ENCODE measurements at regions not wholly inside any gene's neighbourhood (a gene's known extent, or its start where the extent isn't known, plus 50 kb on each side); places are given as distances from the start of the nearest gene placed in this dataset.

DNA sequence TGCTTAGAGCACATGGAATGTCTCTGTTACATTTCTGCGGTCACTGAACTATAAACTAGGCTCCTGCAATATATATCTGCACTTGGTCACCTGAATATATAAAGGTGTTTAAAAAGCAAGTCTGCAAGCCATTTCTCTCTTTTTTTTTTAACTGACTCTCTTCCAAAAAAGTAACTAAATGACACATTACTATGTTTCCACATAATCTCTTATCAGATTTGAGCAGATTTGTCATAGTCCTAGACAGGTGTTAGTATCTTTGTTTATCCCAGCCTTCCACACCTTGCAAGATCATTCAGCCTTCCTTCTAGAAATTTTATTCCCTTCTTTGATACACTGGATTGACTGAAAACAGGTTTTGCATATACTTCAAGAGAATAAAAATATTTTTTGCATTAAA lies 86.7 kb upstream of the KLF7 start:
- Histone ChIP-seq H3K4me3 (ENCODE audit: low read depth, low read length) (no peak overlapping the region), H3K36me3 (ENCODE audit: control insufficient read depth, insufficient read depth, low read length) (no peaks in the 10 kb centered on the region), H3K27me3 (ENCODE audit: control insufficient read depth, insufficient read depth, low read length) (no peaks in the 10 kb centered on the region)
- DNase-seq (ENCODE audit: low read depth), result no peak
- TF ChIP-seq, protein P1, sequence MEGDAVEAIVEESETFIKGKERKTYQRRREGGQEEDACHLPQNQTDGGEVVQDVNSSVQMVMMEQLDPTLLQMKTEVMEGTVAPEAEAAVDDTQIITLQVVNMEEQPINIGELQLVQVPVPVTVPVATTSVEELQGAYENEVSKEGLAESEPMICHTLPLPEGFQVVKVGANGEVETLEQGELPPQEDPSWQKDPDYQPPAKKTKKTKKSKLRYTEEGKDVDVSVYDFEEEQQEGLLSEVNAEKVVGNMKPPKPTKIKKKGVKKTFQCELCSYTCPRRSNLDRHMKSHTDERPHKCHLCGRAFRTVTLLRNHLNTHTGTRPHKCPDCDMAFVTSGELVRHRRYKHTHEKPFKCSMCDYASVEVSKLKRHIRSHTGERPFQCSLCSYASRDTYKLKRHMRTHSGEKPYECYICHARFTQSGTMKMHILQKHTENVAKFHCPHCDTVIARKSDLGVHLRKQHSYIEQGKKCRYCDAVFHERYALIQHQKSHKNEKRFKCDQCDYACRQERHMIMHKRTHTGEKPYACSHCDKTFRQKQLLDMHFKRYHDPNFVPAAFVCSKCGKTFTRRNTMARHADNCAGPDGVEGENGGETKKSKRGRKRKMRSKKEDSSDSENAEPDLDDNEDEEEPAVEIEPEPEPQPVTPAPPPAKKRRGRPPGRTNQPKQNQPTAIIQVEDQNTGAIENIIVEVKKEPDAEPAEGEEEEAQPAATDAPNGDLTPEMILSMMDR (IDR thresholded peaks at IDR 0.05; ENCODE audit: insufficient read depth, low read length, poor library complexity, severe bottlenecking), result no peak

DNA sequence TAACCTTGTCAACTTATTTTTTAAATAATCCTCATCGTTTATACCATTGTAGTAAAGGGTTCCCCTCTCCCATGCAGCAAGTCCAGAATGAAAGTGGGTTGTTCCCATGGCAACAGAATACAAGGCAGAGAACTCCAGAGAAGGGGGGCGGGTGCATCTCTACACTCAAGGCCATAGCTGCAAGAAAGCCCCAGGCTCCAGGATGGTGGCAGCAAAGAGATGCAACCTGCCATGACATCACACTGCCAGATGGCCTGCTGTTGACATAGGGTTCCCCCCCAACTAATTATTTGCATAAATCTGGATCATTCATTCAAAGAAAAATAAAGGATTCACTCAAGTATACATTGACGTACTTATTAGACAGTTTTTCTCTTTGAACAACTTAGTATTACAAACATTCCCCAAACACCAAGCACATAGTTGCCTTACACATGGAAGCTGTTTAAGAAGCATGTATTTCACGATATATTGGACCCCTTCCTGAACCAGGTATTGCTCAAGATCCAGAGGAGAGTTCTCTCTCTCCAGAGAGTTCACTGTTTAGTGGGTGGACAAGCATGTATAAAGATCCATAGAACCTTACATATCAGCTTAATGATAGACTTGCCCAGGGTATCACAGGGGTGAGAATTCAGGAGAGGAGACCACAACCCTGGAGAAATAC lies 87.4 kb upstream of the KLF7 start:
- no peak for DNase-seq (ENCODE audit: low read depth)
- no peak overlapping the region for H3K4me3 ChIP-seq (ENCODE audit: low read depth, low read length)
- TF ChIP-seq, protein P1 (IDR thresholded peaks at IDR 0.05; ENCODE audit: insufficient read depth, low read length, poor library complexity, severe bottlenecking), result no peak
- H3K27me3 ChIP-seq (ENCODE audit: control insufficient read depth, insufficient read depth, low read length), result no peaks in the 10 kb centered on the region
- no peaks in the 10 kb centered on the region for H3K36me3 ChIP-seq (ENCODE audit: control insufficient read depth, insufficient read depth, low read length)

DNA sequence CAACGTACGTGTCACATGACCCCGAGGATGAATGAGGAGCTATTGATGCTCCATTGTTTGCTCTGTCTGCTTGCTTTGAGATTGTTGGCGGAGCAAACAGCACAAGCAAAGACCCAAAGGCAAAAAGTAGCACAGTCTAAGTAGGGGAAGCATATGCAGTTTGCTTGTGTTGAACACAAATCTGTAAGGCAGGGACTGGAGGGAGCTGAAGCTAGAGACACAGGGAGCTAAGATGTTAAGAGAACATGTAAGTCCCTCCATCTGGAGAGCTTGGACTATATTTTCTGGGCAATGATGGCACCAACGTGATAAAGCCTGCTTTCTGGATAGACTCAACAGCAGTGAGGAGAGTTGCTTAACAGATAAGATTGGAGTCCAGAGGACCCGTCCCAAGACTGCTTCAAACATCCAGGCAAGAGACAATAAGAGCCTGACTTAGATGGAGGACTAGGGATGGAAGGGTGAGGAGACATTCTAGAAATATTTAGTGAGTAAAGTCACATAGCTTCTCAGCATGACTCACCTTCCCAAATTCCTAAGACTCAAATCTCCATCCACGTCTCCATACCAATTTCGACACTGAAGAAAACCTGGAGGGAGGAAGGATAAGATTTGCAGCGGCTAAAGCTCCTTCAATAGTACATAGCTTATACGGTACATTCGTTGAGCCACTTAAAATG lies 88.1 kb upstream of the KLF7 start:
- DNase-seq (ENCODE audit: low read depth), result peak; percentile 74
- Histone ChIP-seq H3K36me3 (ENCODE audit: control insufficient read depth, insufficient read depth, low read length) (no peaks in the 10 kb centered on the region), H3K4me3 (ENCODE audit: low read depth, low read length) (no peak overlapping the region), H3K27me3 (ENCODE audit: control insufficient read depth, insufficient read depth, low read length) (no peaks in the 10 kb centered on the region)
- TF ChIP-seq, protein P1 (IDR thresholded peaks at IDR 0.05; ENCODE audit: insufficient read depth, low read length, poor library complexity, severe bottlenecking), result no peak

DNA sequence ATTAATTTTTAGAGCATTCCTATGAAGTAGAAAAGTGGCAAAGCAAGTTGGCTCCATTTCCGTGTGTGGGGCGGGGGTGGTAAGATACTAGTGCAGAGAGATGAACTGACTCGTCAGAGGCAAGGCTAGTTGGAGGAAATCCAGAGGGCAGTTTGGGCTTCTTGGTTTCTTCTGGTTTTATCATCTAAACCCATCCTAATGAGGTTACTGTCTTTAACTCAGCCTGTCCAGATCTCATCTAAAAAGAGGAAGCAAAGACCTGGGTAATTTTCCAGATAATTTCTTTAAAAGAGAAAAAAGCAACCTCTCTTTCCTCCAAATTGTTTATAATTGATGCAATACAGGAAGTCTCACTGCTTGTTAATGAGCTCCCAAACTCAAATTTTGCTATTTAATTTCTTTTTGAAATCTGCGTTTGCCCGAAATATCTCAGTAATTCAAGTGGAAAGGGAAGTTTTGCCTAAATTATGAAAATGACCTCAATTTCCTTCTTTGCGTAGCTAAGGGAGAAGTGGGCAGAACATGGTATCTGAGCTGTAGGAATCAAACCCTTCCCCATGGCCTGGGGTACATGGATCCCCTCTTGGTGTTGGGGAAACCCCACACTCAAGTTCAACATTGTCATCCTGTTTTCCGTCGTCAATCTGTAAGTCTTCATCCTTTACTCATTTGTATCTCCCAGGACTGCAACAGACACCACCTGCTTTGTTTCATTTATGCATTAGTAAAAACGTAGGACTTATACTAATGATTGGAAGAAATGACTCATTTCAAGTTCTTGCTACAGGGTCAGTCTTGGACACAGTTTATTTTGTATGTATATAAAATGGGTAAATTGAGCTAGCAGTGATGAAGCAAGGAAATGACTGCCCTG lies 89.1 kb upstream of the KLF7 start:
- TF ChIP-seq, protein P1 (IDR thresholded peaks at IDR 0.05; ENCODE audit: insufficient read depth, low read length, poor library complexity, severe bottlenecking), result no peak
- DNase-seq (ENCODE audit: low read depth), result no peak
- no peaks in the 10 kb centered on the region for H3K27me3 ChIP-seq (ENCODE audit: control insufficient read depth, insufficient read depth, low read length)
- H3K4me3 ChIP-seq (ENCODE audit: low read depth, low read length), result no peak overlapping the region
- H3K36me3 ChIP-seq (ENCODE audit: control insufficient read depth, insufficient read depth, low read length), result no peaks in the 10 kb centered on the region

DNA sequence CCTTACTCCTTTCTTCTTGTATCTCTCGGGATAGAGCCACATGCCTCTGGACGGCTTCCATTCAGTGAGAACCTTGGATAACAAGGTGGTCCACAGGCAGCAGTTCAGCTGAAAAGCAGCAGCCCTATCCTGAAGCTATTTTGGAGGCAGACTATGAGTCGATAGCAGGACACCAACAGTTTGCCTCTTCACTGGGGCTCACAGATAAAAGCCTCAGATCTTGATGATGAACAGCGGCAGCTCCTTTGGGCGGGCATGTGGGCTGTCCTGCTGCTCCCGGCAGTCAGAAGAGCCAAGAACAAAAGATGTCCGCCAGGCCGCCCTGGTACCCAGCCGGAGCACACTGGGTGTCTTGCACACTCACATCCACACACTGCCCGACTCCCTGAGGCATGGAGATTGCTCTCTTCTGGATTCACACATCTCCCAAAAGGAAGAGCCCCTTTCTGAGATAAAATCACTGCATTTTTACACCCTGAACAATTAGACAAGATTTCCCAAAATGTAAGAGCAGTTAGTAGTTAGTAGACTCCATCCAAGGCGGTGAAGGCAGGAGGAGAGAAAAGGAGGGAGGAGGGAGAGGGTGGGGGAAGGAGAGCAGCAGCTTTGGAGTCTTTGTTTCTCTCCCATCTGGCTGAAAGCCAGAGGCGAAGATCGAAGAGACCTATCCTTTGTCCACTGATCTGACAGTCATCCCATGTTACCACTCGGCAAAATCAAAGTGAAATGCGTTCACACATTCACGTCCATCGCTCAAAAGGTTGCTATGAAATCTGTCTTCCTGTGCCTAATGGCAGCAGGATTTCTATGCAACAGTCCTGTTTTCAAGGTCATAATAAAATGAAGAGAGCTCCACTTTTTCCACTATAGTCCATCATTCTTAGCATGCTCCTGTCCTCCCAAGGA lies 90.1 kb upstream of the KLF7 start:
- TF ChIP-seq, protein P1 (IDR thresholded peaks at IDR 0.05; ENCODE audit: insufficient read depth, low read length, poor library complexity, severe bottlenecking), result no peak
- DNase-seq (ENCODE audit: low read depth), result no peak
- no peaks in the 10 kb centered on the region for H3K27me3 ChIP-seq (ENCODE audit: control insufficient read depth, insufficient read depth, low read length)
- H3K36me3 ChIP-seq (ENCODE audit: control insufficient read depth, insufficient read depth, low read length), result no peaks in the 10 kb centered on the region
- H3K4me3 ChIP-seq (ENCODE audit: low read depth, low read length), result no peak overlapping the region

Data from kidney epithelial cell (primary cell).